ENCODE measurements at regions not wholly inside any gene's neighbourhood (a gene's known extent, or its start where the extent isn't known, plus 50 kb on each side); places are given as distances from the start of the nearest gene placed in this dataset.

DNA sequence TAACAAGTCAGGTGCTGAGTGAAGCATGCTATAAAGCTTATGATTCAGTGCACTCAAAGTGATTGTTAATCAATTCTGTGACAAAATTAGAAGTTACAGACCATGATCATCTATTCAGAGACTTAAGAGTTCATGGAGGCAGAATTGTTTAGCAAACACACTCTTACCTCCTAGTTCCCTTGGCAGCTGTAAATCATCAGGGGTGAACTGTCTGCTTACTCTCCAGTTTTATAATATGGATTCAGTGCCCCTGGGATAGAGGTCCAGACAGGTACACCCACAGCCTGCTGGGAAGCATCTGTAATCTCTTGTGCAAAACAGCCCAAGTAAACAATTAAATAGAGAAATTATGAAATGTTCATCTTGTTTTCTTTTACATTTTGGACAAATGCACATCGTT lies 835.0 kb upstream of the COBL start:
- intact Hi-C loops (cut with DNase I), result no loop called here
- no peak overlapping the region for H3K27ac ChIP-seq
- WGBS, 2 donors, result 70 to 78% methylated on average over 1 of the region's 1 CpG
- DNase-seq, result no peak
- H3K27me3 ChIP-seq, result no peaks in the 10 kb centered on the region
- H3K9me3 ChIP-seq, result no peaks in the 10 kb centered on the region
- H3K4me3 ChIP-seq (replicated peaks in 1 of 3), result no peak overlapping the region
- H3K36me3 ChIP-seq, result no peaks in the 10 kb centered on the region
- TF ChIP-seq POLR2A (IDR thresholded peaks at IDR 0.05), result no peak
- TF ChIP-seq, protein P1, sequence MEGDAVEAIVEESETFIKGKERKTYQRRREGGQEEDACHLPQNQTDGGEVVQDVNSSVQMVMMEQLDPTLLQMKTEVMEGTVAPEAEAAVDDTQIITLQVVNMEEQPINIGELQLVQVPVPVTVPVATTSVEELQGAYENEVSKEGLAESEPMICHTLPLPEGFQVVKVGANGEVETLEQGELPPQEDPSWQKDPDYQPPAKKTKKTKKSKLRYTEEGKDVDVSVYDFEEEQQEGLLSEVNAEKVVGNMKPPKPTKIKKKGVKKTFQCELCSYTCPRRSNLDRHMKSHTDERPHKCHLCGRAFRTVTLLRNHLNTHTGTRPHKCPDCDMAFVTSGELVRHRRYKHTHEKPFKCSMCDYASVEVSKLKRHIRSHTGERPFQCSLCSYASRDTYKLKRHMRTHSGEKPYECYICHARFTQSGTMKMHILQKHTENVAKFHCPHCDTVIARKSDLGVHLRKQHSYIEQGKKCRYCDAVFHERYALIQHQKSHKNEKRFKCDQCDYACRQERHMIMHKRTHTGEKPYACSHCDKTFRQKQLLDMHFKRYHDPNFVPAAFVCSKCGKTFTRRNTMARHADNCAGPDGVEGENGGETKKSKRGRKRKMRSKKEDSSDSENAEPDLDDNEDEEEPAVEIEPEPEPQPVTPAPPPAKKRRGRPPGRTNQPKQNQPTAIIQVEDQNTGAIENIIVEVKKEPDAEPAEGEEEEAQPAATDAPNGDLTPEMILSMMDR (IDR thresholded peaks at IDR 0.05), result no peak
- no peaks in the 10 kb centered on the region for H3K4me1 ChIP-seq

DNA sequence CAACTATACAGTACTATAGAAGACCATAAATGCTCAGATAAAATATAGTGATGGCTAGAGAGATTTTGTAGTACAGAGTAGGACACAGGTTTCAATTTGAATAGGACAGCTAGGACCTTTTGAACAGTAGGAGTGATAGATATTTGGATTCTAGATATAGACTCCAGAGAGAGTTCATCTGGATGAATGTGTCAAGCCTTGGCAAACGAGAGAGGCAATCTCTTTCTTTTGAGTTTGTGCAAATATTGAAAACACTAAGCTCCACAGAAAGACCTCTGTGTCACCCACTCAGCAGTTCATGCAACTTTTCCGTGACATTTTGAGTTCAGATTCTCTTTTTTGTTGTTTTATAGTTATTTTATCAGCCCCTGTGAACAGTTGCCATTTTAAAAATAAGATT lies 834.3 kb upstream of the COBL start:
- Histone ChIP-seq H3K4me3 (replicated peaks in 1 of 3) (no peak overlapping the region), H3K4me1 (no peaks in the 10 kb centered on the region), H3K36me3 (no peaks in the 10 kb centered on the region), H3K27me3 (no peaks in the 10 kb centered on the region), H3K27ac (no peak overlapping the region), H3K9me3 (no peaks in the 10 kb centered on the region)
- no peak for DNase-seq
- intact Hi-C loops (cut with DNase I), result no loop called here
- WGBS, 2 donors, result 66 to 73% methylated on average over 2 of the region's 2 CpGs
- no peak for TF ChIP-seq POLR2A (IDR thresholded peaks at IDR 0.05)
- TF ChIP-seq, protein P1 (IDR thresholded peaks at IDR 0.05), result no peak

DNA sequence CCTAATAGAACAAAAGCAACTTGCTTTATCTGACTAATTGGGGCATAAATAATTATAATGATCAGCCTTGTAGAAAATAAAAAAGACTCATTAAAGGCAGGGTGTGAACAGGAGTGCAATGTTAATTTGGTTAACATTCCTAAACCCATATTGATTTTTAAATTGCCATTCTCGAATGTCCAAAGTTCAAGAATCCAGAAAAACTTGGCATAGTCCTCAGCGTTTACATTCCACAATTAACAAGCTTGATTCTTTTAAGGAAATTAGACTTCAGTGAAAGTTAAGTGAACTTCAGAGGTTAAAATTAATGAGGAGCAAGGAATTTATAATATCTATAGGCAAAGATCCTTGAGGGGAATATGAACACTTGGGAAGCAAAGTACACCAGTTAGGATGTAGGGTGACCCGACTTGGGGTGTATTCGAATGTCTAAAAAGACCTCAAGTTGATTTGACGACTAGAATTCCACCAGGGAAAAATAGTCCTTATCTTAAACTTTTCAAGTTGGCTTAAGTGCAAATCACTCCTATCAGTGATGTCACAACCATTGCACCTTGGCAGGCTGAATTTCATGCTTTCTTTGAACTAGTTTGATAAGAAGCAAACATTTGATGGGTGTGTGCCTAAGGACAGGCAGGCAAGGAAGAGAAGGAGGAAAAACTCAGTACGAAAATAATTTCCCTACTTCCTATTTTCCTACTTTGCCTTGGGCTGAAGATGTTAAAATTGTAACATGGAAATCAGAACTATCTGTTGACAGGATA lies 830.4 kb upstream of the COBL start:
- intact Hi-C loops (cut with DNase I), result no loop called here
- Histone ChIP-seq H3K4me3 (replicated peaks in 1 of 3) (no peak overlapping the region), H3K27ac (no peak overlapping the region), H3K4me1 (no peaks in the 10 kb centered on the region), H3K36me3 (no peaks in the 10 kb centered on the region), H3K27me3 (no peaks in the 10 kb centered on the region), H3K9me3 (no peaks in the 10 kb centered on the region)
- no peak for DNase-seq
- TF ChIP-seq POLR2A (IDR thresholded peaks at IDR 0.05), result no peak
- TF ChIP-seq, protein P1 (IDR thresholded peaks at IDR 0.05), result no peak
- 63 to 74% methylated on average over 6 of the region's 6 CpGs for WGBS, 2 donors

DNA sequence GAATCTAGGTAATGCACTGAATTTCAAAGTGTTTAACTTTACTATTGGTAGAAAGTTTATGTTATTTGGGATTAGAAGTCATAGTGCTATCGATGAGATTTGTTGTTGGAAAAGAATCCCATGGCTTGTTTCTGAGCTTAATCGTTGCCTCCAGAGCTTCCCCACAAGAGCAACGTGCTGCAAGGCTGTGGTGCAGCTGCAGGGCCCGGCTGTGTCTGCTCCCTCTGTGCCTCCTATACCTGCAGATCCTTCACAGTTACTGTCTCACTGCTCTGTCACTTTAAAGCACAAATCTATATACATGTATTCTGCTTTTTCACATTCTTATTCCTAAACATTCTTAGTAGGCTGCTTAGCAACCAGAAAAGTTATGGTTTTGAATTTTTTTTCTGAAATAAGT lies 826.6 kb upstream of the COBL start:
- WGBS, 2 donors, result 78 to 83% methylated on average over 4 of the region's 4 CpGs
- no peak overlapping the region for H3K4me3 ChIP-seq (replicated peaks in 1 of 3)
- H3K4me1 ChIP-seq, result no peaks in the 10 kb centered on the region
- H3K27me3 ChIP-seq, result no peaks in the 10 kb centered on the region
- no peaks in the 10 kb centered on the region for H3K36me3 ChIP-seq
- TF ChIP-seq, protein P1 (IDR thresholded peaks at IDR 0.05), result no peak
- no peak for TF ChIP-seq POLR2A (IDR thresholded peaks at IDR 0.05)
- DNase-seq, result no peak
- intact Hi-C loops (cut with DNase I), result no loop called here
- H3K27ac ChIP-seq, result no peak overlapping the region
- H3K9me3 ChIP-seq, result no peaks in the 10 kb centered on the region

DNA sequence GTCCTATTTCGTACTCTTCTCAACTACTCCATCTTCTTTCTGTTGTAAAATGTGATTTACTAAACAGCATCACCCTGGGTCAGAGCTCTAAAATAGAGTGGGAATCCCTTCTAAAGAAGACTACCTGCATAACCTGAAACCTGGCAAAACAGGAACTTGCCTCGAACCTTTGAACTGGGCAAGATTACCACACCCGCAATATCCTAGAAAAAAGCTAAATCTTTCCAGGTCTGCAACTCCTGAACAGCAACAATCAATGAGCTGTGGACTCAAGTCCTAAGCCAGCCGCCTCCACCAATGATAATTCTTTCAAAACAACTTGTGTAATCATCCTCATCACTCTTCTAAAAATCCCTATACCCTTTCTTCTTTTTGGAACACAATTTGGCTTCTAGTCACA lies 824.2 kb upstream of the COBL start:
- TF ChIP-seq POLR2A (IDR thresholded peaks at IDR 0.05), result no peak
- TF ChIP-seq, protein P1 (IDR thresholded peaks at IDR 0.05), result no peak
- no peaks in the 10 kb centered on the region for H3K36me3 ChIP-seq
- H3K27ac ChIP-seq, result no peak overlapping the region
- no peaks in the 10 kb centered on the region for H3K4me1 ChIP-seq
- H3K9me3 ChIP-seq, result no peaks in the 10 kb centered on the region
- no peaks in the 10 kb centered on the region for H3K27me3 ChIP-seq
- intact Hi-C loops (cut with DNase I), result no loop called here
- WGBS, 2 donors, result 85 to 93% methylated on average over 4 of the region's 4 CpGs
- no peak overlapping the region for H3K4me3 ChIP-seq (replicated peaks in 1 of 3)
- DNase-seq, result no peak

Data from thyroid gland (tissue), 4 donors.